Activated B cell treated with CpG ODN at 0.5 μM for 24 hours (primary cell): ENCODE measurements at regions not wholly inside any gene's neighbourhood (a gene's known extent, or its start where the extent isn't known, plus 50 kb on each side); places are given as distances from the start of the nearest gene placed in this dataset.

Experiments used
- ATAC-seq: fragments of 200-7000 bp; cut with Tn5 transposase; one replicate; pipeline ENCODE4 v1.10.0; 2021; ENCODE audit warnings: low read depth, mild to moderate bottlenecking, moderate library complexity
- CTCF ChIA-PET: fragments of 350-600 bp; sonication (Branson Sonifier 250); formaldehyde crosslinking; loops from one replicate; lab custom pipeline; 2021; ENCODE audit warnings: antibody characterized with exemption; lab: Charles Lee
- POLR2A ChIA-PET: fragments of 350-600 bp; sonication (Branson Sonifier 250); formaldehyde crosslinking; loops from one replicate; lab custom pipeline; 2021; ENCODE audit warnings: antibody characterized with exemption; lab: Charles Lee
- DNase-seq: peaks from one replicate; pipeline ENCODE4 v3.0.0; 2022
- H3K27ac Mint-ChIP-seq: one replicate; pipeline ENCODE4 v1.8.0; 2020; ENCODE audit warnings: mixed read lengths
- H3K27me3 Mint-ChIP-seq: one replicate; pipeline ENCODE4 v1.8.0; 2021; ENCODE audit warnings: mixed read lengths
- H3K36me3 Mint-ChIP-seq: one replicate; pipeline ENCODE4 v1.8.0; 2021; ENCODE audit warnings: low read depth, mixed read lengths
- H3K4me1 Mint-ChIP-seq: one replicate; pipeline ENCODE4 v1.8.0; 2021; ENCODE audit warnings: mixed read lengths
- H3K4me3 Mint-ChIP-seq: one replicate; pipeline ENCODE4 v1.8.0; 2020; ENCODE audit warnings: mild to moderate bottlenecking, mixed read lengths
- H3K9me3 Mint-ChIP-seq: one replicate; pipeline ENCODE4 v1.8.0; 2020; ENCODE audit warnings: mixed read lengths
- intact Hi-C: fragments of 100-400 bp; cut with micrococcal nuclease; formaldehyde crosslinking; loops from one replicate; pipeline ENCODE4 v1.15.1; 2024
- TF ChIP-seq, protein P1 (sequence below): fragments of 200-600 bp; IDR thresholded peaks from one replicate; pipeline ENCODE4 v1.8.0; 2022; ENCODE audit warnings: antibody characterized with exemption, mild to moderate bottlenecking

DNA sequence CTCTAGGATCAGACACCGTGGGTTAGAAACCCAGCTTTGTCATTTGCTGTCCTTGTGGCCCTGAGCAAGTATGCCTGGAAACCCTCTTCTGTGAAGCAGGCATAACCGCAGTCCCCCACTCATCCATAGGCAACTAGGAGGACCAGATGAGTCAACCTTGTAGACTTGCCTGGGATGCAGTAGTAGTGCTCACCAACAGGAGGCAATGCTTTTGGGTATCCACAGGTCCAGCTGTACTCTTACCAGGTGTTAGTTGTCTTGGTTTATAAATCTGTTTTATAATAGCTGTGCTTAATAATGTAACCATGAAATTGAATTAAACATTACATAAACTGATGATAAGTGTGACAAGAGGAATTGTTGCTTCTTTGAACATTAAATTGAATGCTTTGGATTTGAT is 389.3 kb downstream of the IL20RB start:
- H3K4me3 Mint-ChIP-seq = no peak overlapping the region
- no peaks in the 10 kb centered on the region for H3K27me3 Mint-ChIP-seq
- H3K27ac Mint-ChIP-seq = no peak overlapping the region
- DNase-seq (no peak), ATAC-seq (no peak)
- ChIA-PET CTCF (no interaction called here), POLR2A (no interaction called here)
- no peaks in the 10 kb centered on the region for H3K4me1 Mint-ChIP-seq
- intact Hi-C loops = no loop called here
- no peaks in the 10 kb centered on the region for H3K36me3 Mint-ChIP-seq
- TF ChIP-seq, protein P1, sequence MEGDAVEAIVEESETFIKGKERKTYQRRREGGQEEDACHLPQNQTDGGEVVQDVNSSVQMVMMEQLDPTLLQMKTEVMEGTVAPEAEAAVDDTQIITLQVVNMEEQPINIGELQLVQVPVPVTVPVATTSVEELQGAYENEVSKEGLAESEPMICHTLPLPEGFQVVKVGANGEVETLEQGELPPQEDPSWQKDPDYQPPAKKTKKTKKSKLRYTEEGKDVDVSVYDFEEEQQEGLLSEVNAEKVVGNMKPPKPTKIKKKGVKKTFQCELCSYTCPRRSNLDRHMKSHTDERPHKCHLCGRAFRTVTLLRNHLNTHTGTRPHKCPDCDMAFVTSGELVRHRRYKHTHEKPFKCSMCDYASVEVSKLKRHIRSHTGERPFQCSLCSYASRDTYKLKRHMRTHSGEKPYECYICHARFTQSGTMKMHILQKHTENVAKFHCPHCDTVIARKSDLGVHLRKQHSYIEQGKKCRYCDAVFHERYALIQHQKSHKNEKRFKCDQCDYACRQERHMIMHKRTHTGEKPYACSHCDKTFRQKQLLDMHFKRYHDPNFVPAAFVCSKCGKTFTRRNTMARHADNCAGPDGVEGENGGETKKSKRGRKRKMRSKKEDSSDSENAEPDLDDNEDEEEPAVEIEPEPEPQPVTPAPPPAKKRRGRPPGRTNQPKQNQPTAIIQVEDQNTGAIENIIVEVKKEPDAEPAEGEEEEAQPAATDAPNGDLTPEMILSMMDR = no peak
- H3K9me3 Mint-ChIP-seq = no peaks in the 10 kb centered on the region

DNA sequence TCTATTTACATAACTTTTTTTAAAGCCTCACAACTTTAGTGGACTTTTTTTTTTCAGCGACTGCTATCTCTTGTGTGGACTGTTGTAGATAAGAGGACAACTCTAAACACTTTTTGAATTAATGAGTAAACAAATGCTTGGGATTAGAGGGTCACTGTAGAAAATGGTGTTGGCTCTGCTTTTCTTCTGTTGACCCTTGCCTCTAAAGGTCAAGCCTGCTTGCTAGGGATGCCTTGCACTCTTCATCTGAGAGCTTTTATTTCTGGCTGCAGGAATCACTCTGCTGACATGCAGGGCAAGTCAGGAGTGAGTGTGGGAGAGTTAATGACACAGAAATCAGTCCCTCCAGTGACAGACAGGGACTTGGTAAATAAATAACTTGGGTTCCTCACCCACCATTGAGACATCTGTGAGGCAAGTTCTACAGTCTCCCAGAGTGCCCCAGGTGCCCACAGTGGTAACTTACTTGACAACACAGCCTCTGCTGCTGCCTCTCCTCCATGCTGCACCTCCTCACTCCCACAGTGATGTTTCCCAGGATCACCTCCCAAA is 390.1 kb downstream of the IL20RB start:
- ChIA-PET POLR2A (no interaction called here), CTCF (no interaction called here)
- DNase-seq (no peak), ATAC-seq (no peak)
- intact Hi-C loops = no loop called here
- Mint-ChIP-seq H3K27me3 (no peaks in the 10 kb centered on the region), H3K36me3 (no peaks in the 10 kb centered on the region), H3K4me3 (no peak overlapping the region), H3K9me3 (no peaks in the 10 kb centered on the region), H3K27ac (no peak overlapping the region), H3K4me1 (no peaks in the 10 kb centered on the region)
- TF ChIP-seq, protein P1 = no peak

DNA sequence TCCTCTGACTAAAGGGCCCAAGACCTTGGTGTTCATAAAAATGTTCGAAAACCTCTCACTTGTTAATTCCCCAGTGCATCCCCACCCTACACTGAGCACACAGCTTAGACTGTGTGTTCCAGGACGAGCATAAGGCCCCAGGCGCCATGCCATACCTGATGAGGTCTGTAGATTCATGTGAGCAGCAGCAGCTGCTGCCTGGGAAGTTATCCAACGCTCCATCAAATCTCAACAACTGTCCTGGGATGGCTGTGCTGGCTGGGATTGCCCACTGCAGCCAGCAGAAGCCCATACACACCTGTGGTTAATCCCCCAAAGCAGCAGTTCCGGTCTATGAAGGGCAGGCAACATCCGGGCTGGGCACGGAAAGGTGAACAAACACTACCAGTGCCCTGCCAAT is 391.2 kb downstream of the IL20RB start:
- H3K36me3 Mint-ChIP-seq = no peaks in the 10 kb centered on the region
- no peaks in the 10 kb centered on the region for H3K9me3 Mint-ChIP-seq
- intact Hi-C loops = no loop called here
- no peak overlapping the region for H3K4me3 Mint-ChIP-seq
- ATAC-seq (no peak), DNase-seq (no peak)
- ChIA-PET CTCF (no interaction called here), POLR2A (no interaction called here)
- H3K27me3 Mint-ChIP-seq = no peaks in the 10 kb centered on the region
- no peak overlapping the region for H3K27ac Mint-ChIP-seq
- H3K4me1 Mint-ChIP-seq = no peaks in the 10 kb centered on the region
- TF ChIP-seq, protein P1 = no peak

DNA sequence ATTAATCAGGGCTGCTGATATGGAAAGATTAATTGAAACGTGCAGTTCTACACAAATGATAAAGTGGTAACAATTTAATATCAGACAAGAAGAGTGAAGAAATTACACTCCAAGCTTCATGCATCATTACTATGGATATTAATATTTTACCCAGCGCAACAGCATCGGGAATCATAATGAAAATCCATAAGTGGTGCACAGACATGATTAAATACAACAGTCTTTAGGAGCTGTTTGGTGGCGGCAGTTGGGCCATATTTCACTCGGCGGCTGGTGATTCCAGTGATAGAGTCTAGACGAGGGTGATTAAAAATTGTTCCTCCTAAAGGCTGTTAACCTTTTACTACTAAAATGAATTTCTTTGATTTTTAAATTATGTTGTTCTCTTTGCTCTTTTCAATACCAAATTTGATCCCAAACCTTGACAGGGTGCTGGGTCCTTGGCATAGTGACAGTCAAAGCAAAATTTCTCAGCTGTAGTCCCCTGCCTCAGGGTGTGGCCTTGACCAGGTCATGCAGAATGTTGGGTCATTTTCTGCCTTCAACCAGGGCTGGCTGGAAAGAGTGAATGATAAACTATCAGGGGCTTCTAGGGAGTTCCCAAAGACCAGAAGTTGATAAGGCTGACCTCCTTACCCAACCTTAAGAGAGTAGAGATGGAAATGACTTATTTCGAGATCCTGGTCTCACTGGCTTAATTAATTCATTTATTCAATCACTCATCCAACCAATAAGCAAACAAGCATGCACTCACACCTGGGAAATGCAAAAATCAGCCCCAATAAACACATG is 392.0 kb downstream of the IL20RB start:
- ChIA-PET POLR2A (no interaction called here), CTCF (no interaction called here)
- DNase-seq = no peak
- TF ChIP-seq, protein P1 = no peak
- Mint-ChIP-seq H3K4me3 (no peak overlapping the region), H3K36me3 (no peaks in the 10 kb centered on the region), H3K4me1 (no peaks in the 10 kb centered on the region), H3K27me3 (no peaks in the 10 kb centered on the region), H3K27ac (no peak overlapping the region), H3K9me3 (no peaks in the 10 kb centered on the region)
- intact Hi-C loops = no loop called here
- ATAC-seq = no peak

- H3K4me1 Mint-ChIP-seq = no peaks in the 10 kb centered on the region
- TF ChIP-seq, protein P1 = no peak
- H3K36me3 Mint-ChIP-seq = no peaks in the 10 kb centered on the region
- ATAC-seq = no peak
- ChIA-PET POLR2A (no interaction called here), CTCF (no interaction called here)
- DNase-seq = no peak
- no peak overlapping the region for H3K4me3 Mint-ChIP-seq
- H3K9me3 Mint-ChIP-seq = peaks cover 9% of the 10 kb centered on the region
- intact Hi-C loops = no loop called here
- H3K27me3 Mint-ChIP-seq = no peaks in the 10 kb centered on the region
- H3K27ac Mint-ChIP-seq = no peak overlapping the region
Observed at GRCh38 chr3:137360531-137361201, 402.9 kb downstream of the IL20RB start.
